SJSA1 (cell line): ENCODE measurements at regions not wholly inside any gene's neighbourhood (a gene's known extent, or its start where the extent isn't known, plus 50 kb on each side); places are given as distances from the start of the nearest gene placed in this dataset.
A peak's percentile ranks its signal among the peaks of the same experiment; 100 is the strongest.

Experiments
- DNase-seq, 2 experiments: peaks; one replicate each; pipeline ENCODE4 v3.0.0-alpha.2; 2015 to 2020; ENCODE audit warnings: low spot score in 2 of 2, low read depth in 1 of 2
- H3K27ac ChIP-seq: fragments of 250-450 bp; sonication (Bioruptor Pico); 2 replicates; pipeline ENCODE4 v1.5.1; 2020; ENCODE audit warnings: mild to moderate bottlenecking, moderate library complexity
- H3K27me3 ChIP-seq: fragments of 250-450 bp; sonication (Bioruptor Pico); replicated peaks from 2 replicates; pipeline ENCODE4 v1.5.1; 2020; ENCODE audit warnings: mild to moderate bottlenecking, moderate library complexity
- H3K36me3 ChIP-seq: fragments of 250-450 bp; sonication (Bioruptor Pico); 2 replicates; pipeline ENCODE4 v1.5.1; 2020; ENCODE audit warnings: mild to moderate bottlenecking
- H3K4me1 ChIP-seq: fragments of 250-450 bp; sonication (Bioruptor Pico); replicated peaks from 2 replicates; pipeline ENCODE4 v1.6.1; 2021; ENCODE audit warnings: mild to moderate bottlenecking
- H3K4me3 ChIP-seq: fragments of 250-450 bp; sonication (Bioruptor Pico); 2 replicates; pipeline ENCODE4 v1.5.1; 2020; ENCODE audit warnings: mild to moderate bottlenecking
- H3K9me3 ChIP-seq: fragments of 250-450 bp; sonication (Bioruptor Pico); replicated peaks from 2 replicates; pipeline ENCODE4 v1.5.1; 2020; ENCODE audit warnings: mild to moderate bottlenecking

- Histone ChIP-seq H3K36me3 (no peaks in the 10 kb centered on the region), H3K27ac (no peak overlapping the region), H3K27me3 (no peaks in the 10 kb centered on the region), H3K4me1 (0 out of 2 replicates have a peak, but pooled peaks cover 3% of the 10 kb centered on the region), H3K9me3 (no peaks in the 10 kb centered on the region), H3K4me3 (no peak overlapping the region)
- no peak for DNase-seq
These were observed 108.9 kb upstream of the TENM3 start for GRCh38 chr4:182134261-182134660.

GRCh38 chr4:182136201-182136600 lies 107.0 kb upstream of the TENM3 start:
- H3K27me3 ChIP-seq = no peaks in the 10 kb centered on the region
- H3K27ac ChIP-seq = no peak overlapping the region
- H3K4me1 ChIP-seq = 0 out of 2 replicates have a peak, but pooled peaks cover 3% of the 10 kb centered on the region
- no peak for DNase-seq
- H3K9me3 ChIP-seq = no peaks in the 10 kb centered on the region
- H3K4me3 ChIP-seq = no peak overlapping the region
- H3K36me3 ChIP-seq = no peaks in the 10 kb centered on the region; the same call in 1 of the 2 replicates

- Histone ChIP-seq H3K27me3 (no peaks in the 10 kb centered on the region), H3K27ac (no peak overlapping the region)
- DNase-seq = no peak
These were observed 105.9 kb upstream of the TENM3 start for GRCh38 chr4:182137343-182137742.

GRCh38 chr4:182139491-182139890 lies 103.7 kb upstream of the TENM3 start:
- peaks cover 21% of the 10 kb centered on the region for H3K36me3 ChIP-seq

More at GRCh38 chr4:182137343-182137742, 105.9 kb upstream of the TENM3 start:
- peaks cover 4% of the 10 kb centered on the region for H3K4me1 ChIP-seq
- H3K36me3 ChIP-seq = peaks cover 9% of the 10 kb centered on the region; the same call in 1 of the 2 replicates
- no peak overlapping the region for H3K4me3 ChIP-seq
- H3K9me3 ChIP-seq = no peaks in the 10 kb centered on the region

GRCh38 chr4:182140547-182140946 lies 102.7 kb upstream of the TENM3 start:
- peaks cover 26% of the 10 kb centered on the region for H3K36me3 ChIP-seq
- H3K9me3 ChIP-seq = no peaks in the 10 kb centered on the region
- H3K27ac ChIP-seq = no peak overlapping the region
- no peak for DNase-seq
- H3K4me3 ChIP-seq = no peak overlapping the region
- H3K27me3 ChIP-seq = no peaks in the 10 kb centered on the region
- peaks cover 9% of the 10 kb centered on the region for H3K4me1 ChIP-seq

More at GRCh38 chr4:182139491-182139890, 103.7 kb upstream of the TENM3 start:
- Histone ChIP-seq H3K9me3 (no peaks in the 10 kb centered on the region), H3K4me1 (peaks cover 9% of the 10 kb centered on the region), H3K27me3 (no peaks in the 10 kb centered on the region), H3K27ac (no peak overlapping the region), H3K4me3 (peak overlapping the region; percentile 30)
- peak in 1 of 2 experiments; percentile 31 for DNase-seq

GRCh38 chr4:182141061-182141460 lies 102.1 kb upstream of the TENM3 start:
- peaks cover 12% of the 10 kb centered on the region for H3K4me1 ChIP-seq

GRCh38 chr4:182142176-182143085 lies 100.8 kb upstream of the TENM3 start:
- H3K36me3 ChIP-seq = peaks cover 26% of the 10 kb centered on the region
- H3K9me3 ChIP-seq = no peaks in the 10 kb centered on the region
- peak overlapping the region; percentile 95 for H3K4me3 ChIP-seq
- peak overlapping the region; percentile 97; the same call in 1 of the 2 replicates for H3K27ac ChIP-seq
- peak; percentile 65 to 71 for DNase-seq
- H3K27me3 ChIP-seq = no peaks in the 10 kb centered on the region
- H3K4me1 ChIP-seq = peaks cover 19% of the 10 kb centered on the region

More at GRCh38 chr4:182141061-182141460, 102.1 kb upstream of the TENM3 start:
- no peaks in the 10 kb centered on the region for H3K27me3 ChIP-seq
- no peak overlapping the region for H3K27ac ChIP-seq
- no peaks in the 10 kb centered on the region for H3K9me3 ChIP-seq
- no peak overlapping the region for H3K4me3 ChIP-seq
- peaks cover 26% of the 10 kb centered on the region for H3K36me3 ChIP-seq
- DNase-seq = no peak

- peak overlapping the region; percentile 95 for H3K4me3 ChIP-seq
- H3K27me3 ChIP-seq = no peaks in the 10 kb centered on the region
- peaks cover 19% of the 10 kb centered on the region for H3K4me1 ChIP-seq
- DNase-seq = peak; percentile 51 to 63
- peak overlapping the region; percentile 97 for H3K27ac ChIP-seq
- peaks cover 26% of the 10 kb centered on the region for H3K36me3 ChIP-seq
- no peaks in the 10 kb centered on the region for H3K9me3 ChIP-seq
These were observed 99.9 kb upstream of the TENM3 start for GRCh38 chr4:182143086-182143821.

- Histone ChIP-seq H3K4me1 (peaks cover 16% of the 10 kb centered on the region), H3K27me3 (no peaks in the 10 kb centered on the region), H3K36me3 (peaks cover 26% of the 10 kb centered on the region), H3K27ac (peak overlapping the region; percentile 97), H3K9me3 (no peaks in the 10 kb centered on the region), H3K4me3 (peak overlapping the region; percentile 95)
- DNase-seq = peak; percentile 79 to 94
These were observed 99.2 kb upstream of the TENM3 start for GRCh38 chr4:182143822-182144625.

- peak overlapping the region; percentile 95 for H3K4me3 ChIP-seq
- peak overlapping the region; percentile 81 for H3K27ac ChIP-seq
- peaks cover 16% of the 10 kb centered on the region for H3K4me1 ChIP-seq
- no peaks in the 10 kb centered on the region for H3K27me3 ChIP-seq
- DNase-seq = peak in 1 of 2 experiments; percentile 44
- peaks cover 26% of the 10 kb centered on the region for H3K36me3 ChIP-seq
- H3K9me3 ChIP-seq = no peaks in the 10 kb centered on the region
These were observed 98.4 kb upstream of the TENM3 start for GRCh38 chr4:182144626-182145333.

GRCh38 chr4:182145334-182145905 lies 97.8 kb upstream of the TENM3 start:
- no peaks in the 10 kb centered on the region for H3K27me3 ChIP-seq
- DNase-seq = peak in 1 of 2 experiments; percentile 46

GRCh38 chr4:182147391-182147790 lies 95.8 kb upstream of the TENM3 start:
- no peaks in the 10 kb centered on the region for H3K27me3 ChIP-seq
- H3K4me1 ChIP-seq = peaks cover 14% of the 10 kb centered on the region
- peaks cover 16% of the 10 kb centered on the region for H3K36me3 ChIP-seq
- no peaks in the 10 kb centered on the region for H3K9me3 ChIP-seq
- no peak overlapping the region for H3K27ac ChIP-seq
- no peak overlapping the region for H3K4me3 ChIP-seq
- no peak for DNase-seq

More at GRCh38 chr4:182145334-182145905, 97.8 kb upstream of the TENM3 start:
- peak overlapping the region; percentile 81 for H3K27ac ChIP-seq
- peak overlapping the region; percentile 95 for H3K4me3 ChIP-seq
- H3K4me1 ChIP-seq = peaks cover 16% of the 10 kb centered on the region
- H3K36me3 ChIP-seq = peaks cover 26% of the 10 kb centered on the region
- no peaks in the 10 kb centered on the region for H3K9me3 ChIP-seq
